ENCODE measurements at regions not wholly inside any gene's neighbourhood (a gene's known extent, or its start where the extent isn't known, plus 50 kb on each side); places are given as distances from the start of the nearest gene placed in this dataset.
"Not testable (repeated sequence)": the region's sequence is repeated elsewhere in the genome, so short reads cannot be mapped to it uniquely, and the experiment has no call there.

GRCh38 chr2:113356284-113356683 is 77.6 kb upstream of the PAX8 start:
- TF ChIP-seq CTCF (IDR thresholded peaks at IDR 0.05); EZH2 (IDR thresholded peaks at IDR 0.05; ENCODE audit: borderline replicate concordance, insufficient read depth, low read depth, low read length, poor library complexity, severe bottlenecking): not testable (repeated sequence)
